WTC11 (cell line): ENCODE measurements at regions not wholly inside any gene's neighbourhood (a gene's known extent, or its start where the extent isn't known, plus 50 kb on each side); places are given as distances from the start of the nearest gene placed in this dataset.

ENCODE experiments used
- ATAC-seq: fragments of 200-7000 bp; cut with Tn5 transposase; 2 replicates; pipeline ENCODE4 v1.10.0; 2021; ENCODE audit warnings: mild to moderate bottlenecking, moderate library complexity
- CTCF ChIA-PET: fragments of 300-600 bp; sonication (Branson Sonifier 250); formaldehyde crosslinking; loops from one replicate; lab custom pipeline; 2021; ENCODE audit warnings: antibody characterized with exemption; lab: Charles Lee
- POLR2A ChIA-PET: fragments of 350-600 bp; sonication (Branson Sonifier 250); formaldehyde crosslinking; loops from one replicate; lab custom pipeline; 2021; ENCODE audit warnings: antibody characterized with exemption; lab: Charles Lee
- DNase-seq: peaks from one replicate; pipeline ENCODE4 v3.0.0; 2021; ENCODE audit warnings: low spot score
- H3K27ac Mint-ChIP-seq: 2 replicates; pipeline ENCODE4 v1.8.0; 2021; ENCODE audit warnings: mixed read lengths
- H3K27me3 Mint-ChIP-seq: 2 replicates; pipeline ENCODE4 v1.8.0; 2021; ENCODE audit warnings: low read depth, mild to moderate bottlenecking, moderate library complexity, mixed read lengths
- H3K36me3 Mint-ChIP-seq: 2 replicates; pipeline ENCODE4 v1.8.0; 2021; ENCODE audit warnings: mixed read lengths
- H3K4me1 Mint-ChIP-seq: 2 replicates; pipeline ENCODE4 v1.8.0; 2022; ENCODE audit warnings: mixed read lengths
- H3K4me3 Mint-ChIP-seq: 2 replicates; pipeline ENCODE4 v1.8.0; 2021; ENCODE audit warnings: mild to moderate bottlenecking, moderate library complexity, mixed read lengths
- H3K9me3 Mint-ChIP-seq: 2 replicates; pipeline ENCODE4 v1.8.0; 2021; ENCODE audit warnings: mixed read lengths
- ATF1 ChIP-seq: sonication (generic); formaldehyde crosslinking; IDR thresholded peaks from 2 replicates; pipeline ENCODE4 v1.8.1; 2023; ENCODE audit warnings: mild to moderate bottlenecking, moderate library complexity, missing genetic modification reagents
- ELF4 ChIP-seq: sonication (generic); formaldehyde crosslinking; IDR thresholded peaks from 2 replicates; pipeline ENCODE4 v1.8.1; 2022; ENCODE audit warnings: low read depth, mild to moderate bottlenecking, moderate library complexity, missing genetic modification reagents
- GABPB1 ChIP-seq: sonication (generic); formaldehyde crosslinking; IDR thresholded peaks from 2 replicates; pipeline ENCODE4 v1.8.1; 2023; ENCODE audit warnings: mild to moderate bottlenecking, missing genetic modification reagents
- HMGA2 ChIP-seq: fragments of 250-450 bp; sonication (Bioruptor Pico); IDR thresholded peaks from 2 replicates; pipeline ENCODE4 v1.4.0; 2021; ENCODE audit warnings: mild to moderate bottlenecking, moderate library complexity
- JAZF1 ChIP-seq: fragments of 250-450 bp; sonication (Bioruptor Pico); IDR thresholded peaks from 2 replicates; pipeline ENCODE4 v1.9.0; 2021; ENCODE audit warnings: moderate library complexity, mild to moderate bottlenecking, inconsistent platforms
- JUN ChIP-seq: sonication (generic); formaldehyde crosslinking; IDR thresholded peaks from 2 replicates; pipeline ENCODE4 v1.8.0; 2023; ENCODE audit warnings: mild to moderate bottlenecking, missing genetic modification reagents
- MAX ChIP-seq: sonication (generic); formaldehyde crosslinking; IDR thresholded peaks from 2 replicates; pipeline ENCODE4 v1.8.0; 2022; ENCODE audit warnings: mild to moderate bottlenecking, missing genetic modification reagents
- MXD4 ChIP-seq: fragments of 250-450 bp; sonication (Bioruptor Pico); IDR thresholded peaks from 2 replicates; pipeline ENCODE4 v1.8.0; 2021; ENCODE audit warnings: mild to moderate bottlenecking, moderate library complexity, borderline replicate concordance
- NFATC4 ChIP-seq: fragments of 250-450 bp; sonication (Bioruptor Pico); IDR thresholded peaks from 2 replicates; pipeline ENCODE4 v1.9.0; 2021; ENCODE audit warnings: mild to moderate bottlenecking
- NFE2L1 ChIP-seq: sonication (generic); formaldehyde crosslinking; IDR thresholded peaks from 2 replicates; pipeline ENCODE4 v1.8.1; 2023; ENCODE audit warnings: missing genetic modification reagents
- NFYB ChIP-seq: sonication (generic); formaldehyde crosslinking; conservative IDR thresholded peaks from 2 replicates; pipeline ENCODE4 v1.8.0; 2022; ENCODE audit warnings: low read depth, missing genetic modification reagents
- PRDM15 ChIP-seq: sonication (generic); formaldehyde crosslinking; IDR thresholded peaks from 2 replicates; pipeline ENCODE4 v1.8.0; 2022; ENCODE audit warnings: missing genetic modification reagents
- PRRX2 ChIP-seq: fragments of 250-450 bp; sonication (Bioruptor Pico); IDR thresholded peaks from 2 replicates; pipeline ENCODE4 v1.8.0; 2021; ENCODE audit warnings: mild to moderate bottlenecking
- USF1 ChIP-seq: sonication (generic); formaldehyde crosslinking; IDR thresholded peaks from 2 replicates; pipeline ENCODE4 v1.8.0; 2022; ENCODE audit warnings: mild to moderate bottlenecking, missing genetic modification reagents
- ZMAT4 ChIP-seq: fragments of 250-450 bp; sonication (Bioruptor Pico); IDR thresholded peaks from 2 replicates; pipeline ENCODE4 v1.9.0; 2021; ENCODE audit warnings: mild to moderate bottlenecking
- ZNF281 ChIP-seq: sonication (generic); formaldehyde crosslinking; IDR thresholded peaks from 2 replicates; pipeline ENCODE4 v1.8.0; 2023; ENCODE audit warnings: mild to moderate bottlenecking, missing genetic modification reagents
- ZNF425 ChIP-seq: fragments of 250-450 bp; sonication (Bioruptor Pico); conservative IDR thresholded peaks from 2 replicates; pipeline ENCODE4 v1.9.0; 2021; ENCODE audit warnings: mild to moderate bottlenecking
- ZNF671 ChIP-seq: fragments of 250-450 bp; sonication (Bioruptor Pico); IDR thresholded peaks from 2 replicates; pipeline ENCODE4 v1.8.0; 2021; ENCODE audit warnings: mild to moderate bottlenecking
- TF ChIP-seq, protein P1 (sequence below): sonication (generic); formaldehyde crosslinking; IDR thresholded peaks from 2 replicates; pipeline ENCODE4 v1.8.0; 2022; ENCODE audit warnings: mild to moderate bottlenecking, missing genetic modification reagents
- TF ChIP-seq, protein P2 (sequence below): sonication (generic); formaldehyde crosslinking; IDR thresholded peaks from 2 replicates; pipeline ENCODE4 v1.8.1; 2023; ENCODE audit warnings: mild to moderate bottlenecking, missing genetic modification reagents
- TF ChIP-seq, protein P3 (sequence below): sonication (generic); formaldehyde crosslinking; IDR thresholded peaks from 2 replicates; pipeline ENCODE4 v1.8.1; 2023; ENCODE audit warnings: mild to moderate bottlenecking, moderate library complexity, missing genetic modification reagents

DNA sequence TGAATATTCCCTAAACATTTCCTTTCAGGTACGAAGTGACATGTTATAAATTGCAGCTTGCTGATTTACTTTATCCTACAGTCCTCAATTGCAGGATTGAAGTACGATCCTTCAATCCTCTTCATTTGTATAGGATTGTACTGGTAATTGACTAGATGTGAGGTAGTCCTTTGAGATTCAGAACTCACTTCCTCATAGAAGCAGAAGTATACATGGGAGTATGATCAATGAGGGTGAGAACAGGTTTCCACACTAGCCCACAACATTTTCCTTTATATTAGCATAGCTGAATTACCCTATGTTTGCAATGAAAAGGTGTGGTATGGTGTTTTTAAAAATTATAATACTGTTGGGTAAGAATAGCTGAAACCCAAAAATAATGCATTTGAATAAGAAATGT lies 160.0 kb upstream of the UMPS start (continued):
- no peak for TF ChIP-seq ZNF281
- no peak for TF ChIP-seq PRRX2 (CRISPR knock-in tag)
- TF ChIP-seq JAZF1: no peak

DNA sequence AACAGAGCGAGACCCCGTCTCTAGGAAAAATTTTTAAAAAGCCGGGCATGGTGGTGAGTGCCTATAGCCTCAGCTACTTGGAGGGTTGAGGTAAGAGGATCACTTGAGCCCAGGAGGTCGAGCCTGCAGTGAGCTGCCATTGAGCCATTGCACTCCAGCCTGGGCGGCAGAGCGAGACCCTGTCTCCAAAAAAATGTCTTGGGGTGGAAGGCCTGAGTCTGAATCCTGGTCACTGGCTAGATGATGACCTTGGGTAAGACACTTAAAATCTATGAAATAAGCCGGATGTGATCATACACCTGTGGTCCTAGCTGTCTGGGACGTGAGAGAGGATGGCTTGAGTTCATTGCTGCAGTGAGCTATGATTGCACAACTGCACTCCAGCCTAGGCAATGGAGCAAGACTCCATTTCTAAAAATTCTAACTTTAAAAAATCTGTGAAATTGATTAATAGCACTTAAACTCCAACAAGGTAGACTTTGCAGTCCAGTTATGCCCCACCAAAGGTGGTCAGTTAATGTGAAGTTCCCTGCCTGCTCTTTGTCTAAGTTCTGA lies 157.3 kb upstream of the UMPS start:
- Mint-ChIP-seq H3K27me3 (peaks cover 3% of the 10 kb centered on the region; the same call in 1 of the 2 replicates), H3K4me3 (no peak overlapping the region), H3K9me3 (no peaks in the 10 kb centered on the region), H3K4me1 (no peaks in the 10 kb centered on the region), H3K27ac (no peak overlapping the region), H3K36me3 (no peaks in the 10 kb centered on the region)
- no peak for DNase-seq
- ChIA-PET CTCF (interaction anchor here (1.4 kb wide), 1 partner anchor 8 kb away, joined by 3 read pairs; no protein-coding TSS in a partner anchor), POLR2A (no interaction called here)
- ATAC-seq: no peak
- TF ChIP-seq GABPB1 (CRISPR knock-in tag) (no peak), HMGA2 (no peak), ATF1 (CRISPR knock-in tag) (no peak), ZMAT4 (CRISPR knock-in tag) (no peak), ELF4 (CRISPR knock-in tag) (no peak), JUN (CRISPR knock-in tag) (no peak), MXD4 (no peak), NFE2L1 (CRISPR knock-in tag) (no peak), ZNF671 (CRISPR knock-in tag) (no peak), MAX (no peak), USF1 (CRISPR knock-in tag) (no peak), ZNF425 (CRISPR knock-in tag) (no peak), PRDM15 (CRISPR knock-in tag) (no peak), NFYB (CRISPR knock-in tag) (no peak), NFATC4 (CRISPR knock-in tag) (no peak)
- TF ChIP-seq, protein P1, sequence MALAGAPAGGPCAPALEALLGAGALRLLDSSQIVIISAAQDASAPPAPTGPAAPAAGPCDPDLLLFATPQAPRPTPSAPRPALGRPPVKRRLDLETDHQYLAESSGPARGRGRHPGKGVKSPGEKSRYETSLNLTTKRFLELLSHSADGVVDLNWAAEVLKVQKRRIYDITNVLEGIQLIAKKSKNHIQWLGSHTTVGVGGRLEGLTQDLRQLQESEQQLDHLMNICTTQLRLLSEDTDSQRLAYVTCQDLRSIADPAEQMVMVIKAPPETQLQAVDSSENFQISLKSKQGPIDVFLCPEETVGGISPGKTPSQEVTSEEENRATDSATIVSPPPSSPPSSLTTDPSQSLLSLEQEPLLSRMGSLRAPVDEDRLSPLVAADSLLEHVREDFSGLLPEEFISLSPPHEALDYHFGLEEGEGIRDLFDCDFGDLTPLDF: no peak
- TF ChIP-seq, protein P2, sequence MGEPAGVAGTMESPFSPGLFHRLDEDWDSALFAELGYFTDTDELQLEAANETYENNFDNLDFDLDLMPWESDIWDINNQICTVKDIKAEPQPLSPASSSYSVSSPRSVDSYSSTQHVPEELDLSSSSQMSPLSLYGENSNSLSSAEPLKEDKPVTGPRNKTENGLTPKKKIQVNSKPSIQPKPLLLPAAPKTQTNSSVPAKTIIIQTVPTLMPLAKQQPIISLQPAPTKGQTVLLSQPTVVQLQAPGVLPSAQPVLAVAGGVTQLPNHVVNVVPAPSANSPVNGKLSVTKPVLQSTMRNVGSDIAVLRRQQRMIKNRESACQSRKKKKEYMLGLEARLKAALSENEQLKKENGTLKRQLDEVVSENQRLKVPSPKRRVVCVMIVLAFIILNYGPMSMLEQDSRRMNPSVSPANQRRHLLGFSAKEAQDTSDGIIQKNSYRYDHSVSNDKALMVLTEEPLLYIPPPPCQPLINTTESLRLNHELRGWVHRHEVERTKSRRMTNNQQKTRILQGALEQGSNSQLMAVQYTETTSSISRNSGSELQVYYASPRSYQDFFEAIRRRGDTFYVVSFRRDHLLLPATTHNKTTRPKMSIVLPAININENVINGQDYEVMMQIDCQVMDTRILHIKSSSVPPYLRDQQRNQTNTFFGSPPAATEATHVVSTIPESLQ (CRISPR knock-in tag): no peak
- TF ChIP-seq, protein P3, sequence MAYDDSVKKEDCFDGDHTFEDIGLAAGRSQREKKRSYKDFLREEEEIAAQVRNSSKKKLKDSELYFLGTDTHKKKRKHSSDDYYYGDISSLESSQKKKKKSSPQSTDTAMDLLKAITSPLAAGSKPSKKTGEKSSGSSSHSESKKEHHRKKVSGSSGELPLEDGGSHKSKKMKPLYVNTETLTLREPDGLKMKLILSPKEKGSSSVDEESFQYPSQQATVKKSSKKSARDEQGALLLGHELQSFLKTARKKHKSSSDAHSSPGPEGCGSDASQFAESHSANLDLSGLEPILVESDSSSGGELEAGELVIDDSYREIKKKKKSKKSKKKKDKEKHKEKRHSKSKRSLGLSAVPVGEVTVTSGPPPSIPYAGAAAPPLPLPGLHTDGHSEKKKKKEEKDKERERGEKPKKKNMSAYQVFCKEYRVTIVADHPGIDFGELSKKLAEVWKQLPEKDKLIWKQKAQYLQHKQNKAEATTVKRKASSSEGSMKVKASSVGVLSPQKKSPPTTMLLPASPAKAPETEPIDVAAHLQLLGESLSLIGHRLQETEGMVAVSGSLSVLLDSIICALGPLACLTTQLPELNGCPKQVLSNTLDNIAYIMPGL (CRISPR knock-in tag): no peak
